ENCODE measurements at regions not wholly inside any gene's neighbourhood (a gene's known extent, or its start where the extent isn't known, plus 50 kb on each side); places are given as distances from the start of the nearest gene placed in this dataset.

DNA sequence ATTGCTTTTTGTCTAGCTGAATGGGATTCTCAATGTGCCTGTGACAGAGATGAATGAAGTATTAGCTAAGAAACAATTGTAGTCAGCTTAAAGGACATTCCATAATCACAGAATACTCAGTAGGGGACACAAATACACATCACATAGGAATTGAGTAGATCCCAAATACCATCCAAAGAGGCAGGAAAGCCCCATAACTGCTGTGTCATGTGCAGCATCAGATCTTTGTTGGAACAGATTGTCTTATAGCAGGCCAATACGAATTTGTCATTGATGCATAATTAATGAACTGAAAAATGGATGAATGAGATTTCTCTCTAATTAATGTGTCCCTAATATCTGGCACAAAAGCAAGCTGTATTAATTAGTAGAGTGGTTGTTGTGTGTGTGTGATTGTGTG lies 82.3 kb upstream of the S1PR1 start:
- in situ Hi-C loops (cut with HindIII; ENCODE audit: extremely low pct_ligation_motif_present, low pct_unique_long_range_greater_than_20kb): no loop called here
- H3K4me1 ChIP-seq (ENCODE audit: insufficient read depth, low read length): 0 out of 2 replicates have a peak, but pooled peaks cover 5% of the 10 kb centered on the region
- H3K4me2 ChIP-seq (ENCODE audit: low read depth, low read length): no peak overlapping the region
- intact Hi-C loops (cut with micrococcal nuclease; ENCODE audit: unreplicated experiment): no loop called here
- TF ChIP-seq, protein P1, sequence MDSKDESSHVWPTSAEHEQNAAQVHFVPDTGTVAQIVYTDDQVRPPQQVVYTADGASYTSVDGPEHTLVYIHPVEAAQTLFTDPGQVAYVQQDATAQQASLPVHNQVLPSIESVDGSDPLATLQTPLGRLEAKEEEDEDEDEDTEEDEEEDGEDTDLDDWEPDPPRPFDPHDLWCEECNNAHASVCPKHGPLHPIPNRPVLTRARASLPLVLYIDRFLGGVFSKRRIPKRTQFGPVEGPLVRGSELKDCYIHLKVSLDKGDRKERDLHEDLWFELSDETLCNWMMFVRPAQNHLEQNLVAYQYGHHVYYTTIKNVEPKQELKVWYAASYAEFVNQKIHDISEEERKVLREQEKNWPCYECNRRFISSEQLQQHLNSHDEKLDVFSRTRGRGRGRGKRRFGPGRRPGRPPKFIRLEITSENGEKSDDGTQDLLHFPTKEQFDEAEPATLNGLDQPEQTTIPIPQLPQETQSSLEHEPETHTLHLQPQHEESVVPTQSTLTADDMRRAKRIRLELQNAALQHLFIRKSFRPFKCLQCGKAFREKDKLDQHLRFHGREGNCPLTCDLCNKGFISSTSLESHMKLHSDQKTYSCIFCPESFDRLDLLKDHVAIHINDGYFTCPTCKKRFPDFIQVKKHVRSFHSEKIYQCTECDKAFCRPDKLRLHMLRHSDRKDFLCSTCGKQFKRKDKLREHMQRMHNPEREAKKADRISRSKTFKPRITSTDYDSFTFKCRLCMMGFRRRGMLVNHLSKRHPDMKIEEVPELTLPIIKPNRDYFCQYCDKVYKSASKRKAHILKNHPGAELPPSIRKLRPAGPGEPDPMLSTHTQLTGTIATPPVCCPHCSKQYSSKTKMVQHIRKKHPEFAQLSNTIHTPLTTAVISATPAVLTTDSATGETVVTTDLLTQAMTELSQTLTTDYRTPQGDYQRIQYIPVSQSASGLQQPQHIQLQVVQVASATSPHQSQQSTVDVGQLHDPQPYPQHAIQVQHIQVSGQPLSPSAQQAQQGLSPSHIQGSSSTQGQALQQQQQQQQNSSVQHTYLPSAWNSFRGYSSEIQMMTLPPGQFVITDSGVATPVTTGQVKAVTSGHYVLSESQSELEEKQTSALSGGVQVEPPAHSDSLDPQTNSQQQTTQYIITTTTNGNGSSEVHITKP (CRISPR knock-in tag; IDR thresholded peaks at IDR 0.05; ENCODE audit: low read depth): no peak
- no peak for TF ChIP-seq ZNF629 (CRISPR knock-in tag; conservative IDR thresholded peaks at IDR 0.05)
- TF ChIP-seq ZNF331 (CRISPR knock-in tag; IDR thresholded peaks at IDR 0.05): no peak
- TF ChIP-seq TFAP4 (IDR thresholded peaks at IDR 0.05; ENCODE audit: borderline replicate concordance, low read depth): no peak
- TF ChIP-seq FOXK2 (IDR thresholded peaks at IDR 0.05): no peak
- no peaks in the 10 kb centered on the region for H3K36me3 ChIP-seq (replicated peaks in 1 of 2; ENCODE audit: control insufficient read depth in 1 of 2, insufficient read depth in 2 of 2, low read length in 2 of 2)
- POLR2A ChIA-PET: no interaction called here
- no peak for ATAC-seq
- no peak overlapping the region for H3K9ac ChIP-seq (ENCODE audit: insufficient read depth, low read depth, low read length)
- no peak for FAIRE-seq
- H3K27me3 ChIP-seq (ENCODE audit: control insufficient read depth in 1 of 2, insufficient read depth in 2 of 2, low read length in 2 of 2): no peaks in the 10 kb centered on the region
- no TSS peak for BruUV-seq (replicated peaks)
- no peak for DNase-seq (ENCODE audit: low spot score)
- no peaks in the 10 kb centered on the region for H3K79me2 ChIP-seq (ENCODE audit: insufficient read depth, low read length)
- no peak overlapping the region for H3K4me3 ChIP-seq (replicated peaks in 1 of 3; ENCODE audit: insufficient read depth in 1 of 3, low read depth in 2 of 3, low read length in 3 of 3)
- no peak overlapping the region for H2AFZ ChIP-seq (ENCODE audit: low read length)
- WGBS (ENCODE audit: low lambda C conversion rate): 0% methylated on average over 1 of the region's 1 CpG
- H3K27ac ChIP-seq (ENCODE audit: extremely low read length, insufficient read depth, low read length): no peak overlapping the region
- CTCF ChIA-PET (ENCODE audit: low intra/inter-chr PET ratio, low total read pairs): no interaction called here
- no peaks in the 10 kb centered on the region for H4K20me1 ChIP-seq (ENCODE audit: insufficient read depth, low read length)
- H3K9me3 ChIP-seq (ENCODE audit: low read length): no peaks in the 10 kb centered on the region

Data from HepG2 (cell line).